Fibroblast of mammary gland (primary cell): ENCODE measurements at regions not wholly inside any gene's neighbourhood (a gene's known extent, or its start where the extent isn't known, plus 50 kb on each side); places are given as distances from the start of the nearest gene placed in this dataset.
A peak's percentile ranks its signal among the peaks of the same experiment; 100 is the strongest.

Experiments
- DNase-seq: peaks from one replicate; pipeline ENCODE4 v3.0.0-alpha.2; 2010; ENCODE audit warnings: low read depth
- H3K4me3 ChIP-seq: 2 replicates; pipeline ENCODE4 v1.5.1; 2011; ENCODE audit warnings: low read depth, mild to moderate bottlenecking, low read length, moderate library complexity; ENCODE audit not compliant: control insufficient read depth
- TF ChIP-seq, protein P1 (sequence below): conservative IDR thresholded peaks from 2 replicates; pipeline ENCODE4 v1.5.1; 2011; ENCODE audit warnings: low read depth, low read length, inconsistent platforms; ENCODE audit not compliant: control insufficient read depth, insufficient read depth

- H3K4me3 ChIP-seq: peak overlapping the region; percentile 7
- DNase-seq: peak; percentile 73
- TF ChIP-seq, protein P1, sequence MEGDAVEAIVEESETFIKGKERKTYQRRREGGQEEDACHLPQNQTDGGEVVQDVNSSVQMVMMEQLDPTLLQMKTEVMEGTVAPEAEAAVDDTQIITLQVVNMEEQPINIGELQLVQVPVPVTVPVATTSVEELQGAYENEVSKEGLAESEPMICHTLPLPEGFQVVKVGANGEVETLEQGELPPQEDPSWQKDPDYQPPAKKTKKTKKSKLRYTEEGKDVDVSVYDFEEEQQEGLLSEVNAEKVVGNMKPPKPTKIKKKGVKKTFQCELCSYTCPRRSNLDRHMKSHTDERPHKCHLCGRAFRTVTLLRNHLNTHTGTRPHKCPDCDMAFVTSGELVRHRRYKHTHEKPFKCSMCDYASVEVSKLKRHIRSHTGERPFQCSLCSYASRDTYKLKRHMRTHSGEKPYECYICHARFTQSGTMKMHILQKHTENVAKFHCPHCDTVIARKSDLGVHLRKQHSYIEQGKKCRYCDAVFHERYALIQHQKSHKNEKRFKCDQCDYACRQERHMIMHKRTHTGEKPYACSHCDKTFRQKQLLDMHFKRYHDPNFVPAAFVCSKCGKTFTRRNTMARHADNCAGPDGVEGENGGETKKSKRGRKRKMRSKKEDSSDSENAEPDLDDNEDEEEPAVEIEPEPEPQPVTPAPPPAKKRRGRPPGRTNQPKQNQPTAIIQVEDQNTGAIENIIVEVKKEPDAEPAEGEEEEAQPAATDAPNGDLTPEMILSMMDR: no peak
Measured at GRCh38 chr2:567865-568638, 109.2 kb downstream of the TMEM18 start.

DNA sequence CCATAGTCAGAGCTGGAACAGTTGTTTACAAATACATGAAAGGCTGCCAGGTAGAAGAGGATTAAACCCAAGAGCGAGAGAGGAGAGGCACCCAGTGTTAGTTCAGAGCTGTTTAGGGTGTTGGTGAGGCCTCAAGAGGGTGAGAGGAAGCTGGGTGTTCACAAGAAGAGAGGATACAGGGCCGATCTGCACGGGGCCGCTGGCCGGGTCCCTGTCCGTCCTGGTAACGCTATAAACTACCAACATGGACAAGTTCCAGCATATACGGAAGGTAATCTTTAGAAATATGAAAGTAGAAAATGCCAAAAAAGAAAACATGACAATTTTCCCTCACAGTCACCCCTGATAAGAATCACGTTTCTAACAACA, 109.7 kb downstream of the TMEM18 start:
- DNase-seq: no peak
- TF ChIP-seq, protein P1: no peak
- H3K4me3 ChIP-seq: no peak overlapping the region

DNA sequence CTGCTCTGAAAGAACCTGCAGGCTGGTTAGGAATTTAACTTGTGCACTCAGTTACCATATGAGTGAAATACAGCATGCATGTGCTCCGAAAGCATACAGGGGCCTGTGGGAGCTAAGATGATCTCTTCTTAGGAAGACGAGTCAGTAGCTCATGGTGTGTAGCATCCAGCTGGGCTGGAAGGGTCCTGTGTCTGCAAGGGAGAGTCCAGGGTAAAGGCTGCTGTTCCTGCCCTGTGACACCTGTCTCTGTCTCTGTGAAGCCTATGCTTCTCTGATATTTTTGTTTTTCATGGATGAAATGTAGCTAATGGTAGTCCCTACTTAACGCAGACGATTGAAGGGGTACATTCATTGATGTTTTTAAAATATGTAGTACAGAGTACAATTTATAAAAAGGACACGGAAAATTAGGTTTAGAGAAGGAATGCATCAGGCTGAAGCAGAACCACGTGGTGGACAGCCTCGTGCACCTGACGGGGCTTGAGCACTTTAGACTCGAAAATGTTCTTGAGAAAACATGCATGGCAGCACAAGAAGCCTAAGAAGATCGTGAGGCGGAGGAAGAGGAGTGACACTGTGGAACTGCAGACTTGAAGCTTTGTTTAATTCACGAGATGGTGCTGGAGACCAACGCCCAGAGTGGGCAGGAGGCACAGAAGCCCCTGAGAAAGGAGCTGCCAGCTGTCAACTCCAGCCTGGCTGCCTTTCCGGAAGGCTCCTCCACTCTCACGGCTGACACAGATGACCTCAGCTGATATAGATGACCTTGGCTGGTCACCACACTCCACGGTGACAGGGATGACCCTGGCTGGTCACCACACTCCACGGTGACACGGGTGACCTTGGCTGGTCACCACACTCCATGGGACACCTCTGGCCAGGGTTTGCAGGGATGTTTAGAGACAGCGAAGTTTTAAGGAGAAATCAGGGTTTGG, 110.6 kb downstream of the TMEM18 start:
- TF ChIP-seq, protein P1: no peak
- DNase-seq: no peak
- H3K4me3 ChIP-seq: no peak overlapping the region

- no peak for DNase-seq
- no peak overlapping the region for H3K4me3 ChIP-seq
- TF ChIP-seq, protein P1: no peak
Measured at GRCh38 chr2:564471-565181, 112.6 kb downstream of the TMEM18 start.

DNA sequence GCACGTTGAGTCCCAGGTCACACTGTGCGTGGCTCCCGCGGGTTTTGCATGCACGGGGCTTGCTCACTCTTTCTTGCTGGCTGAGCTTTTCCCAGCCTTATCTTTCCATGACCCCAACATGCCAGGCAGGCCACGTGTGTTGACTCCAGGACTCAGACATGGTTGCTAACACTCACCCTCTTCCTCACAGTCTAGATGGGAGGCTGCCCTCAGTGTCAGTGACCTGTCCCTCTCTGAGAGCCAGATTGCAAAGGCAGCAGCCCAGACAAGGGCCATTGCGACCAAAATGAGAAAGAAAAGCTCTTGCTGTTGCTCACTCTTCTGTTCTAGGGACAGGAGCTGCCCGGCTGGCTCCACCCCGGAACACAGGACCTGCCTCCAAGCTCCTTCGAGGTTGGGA, 113.7 kb downstream of the TMEM18 start:
- no peak for DNase-seq
- TF ChIP-seq, protein P1: no peak
- H3K4me3 ChIP-seq: no peak overlapping the region
